H1 (cell line): ENCODE measurements at regions not wholly inside any gene's neighbourhood (a gene's known extent, or its start where the extent isn't known, plus 50 kb on each side); places are given as distances from the start of the nearest gene placed in this dataset.

Experiments
- ATF3 ChIP-seq: IDR thresholded peaks from 2 replicates; pipeline ENCODE4 v1.6.1; 2011; ENCODE audit warnings: low read depth, mild to moderate bottlenecking, low read length; ENCODE audit not compliant: insufficient read depth
- EZH2 ChIP-seq: fragments of 200-600 bp; sonication (generic); IDR thresholded peaks from 2 replicates; pipeline ENCODE4 v1.7.1; 2012; ENCODE audit warnings: low read depth, mild to moderate bottlenecking, moderate library complexity, low read length, inconsistent platforms; ENCODE audit not compliant: severe bottlenecking
- GTF2F1 ChIP-seq: IDR thresholded peaks from 2 replicates; pipeline ENCODE4 v1.6.1; 2012; ENCODE audit warnings: low read depth, low read length, improper control_type of control experiment, borderline replicate concordance
- RNF2 ChIP-seq: fragments of 200-900, 300-1000 bp; sonication (generic); IDR thresholded peaks from 2 replicates; pipeline ENCODE4 v1.7.1; 2016; ENCODE audit warnings: borderline replicate concordance, low read depth, mild to moderate bottlenecking, antibody characterized with exemption, low read length; ENCODE audit not compliant: poor library complexity, severe bottlenecking; ENCODE audit errors: missing control alignments
- SP1 ChIP-seq: IDR thresholded peaks from 2 replicates; pipeline ENCODE4 v1.6.1; 2011; ENCODE audit warnings: low read depth, low read length
- TAF1 ChIP-seq: IDR thresholded peaks from 2 replicates; pipeline ENCODE4 v1.6.1; 2011; ENCODE audit warnings: mild to moderate bottlenecking, low read depth, low read length
- TF ChIP-seq, protein P1 (sequence below), 3 experiments: IDR thresholded peaks; 1 replicate in 2 of 3; 2 replicates in 1 of 3; pipeline versions ENCODE4 v1.5.1 to v1.6.1; 2011; ENCODE audit warnings: low read length in 3 of 3, mild to moderate bottlenecking in 3 of 3, inconsistent platforms in 2 of 3, low read depth in 1 of 3, moderate library complexity in 1 of 3; ENCODE audit not compliant: insufficient read depth in 1 of 3; ENCODE audit errors: control extremely low read depth in 1 of 3

DNA sequence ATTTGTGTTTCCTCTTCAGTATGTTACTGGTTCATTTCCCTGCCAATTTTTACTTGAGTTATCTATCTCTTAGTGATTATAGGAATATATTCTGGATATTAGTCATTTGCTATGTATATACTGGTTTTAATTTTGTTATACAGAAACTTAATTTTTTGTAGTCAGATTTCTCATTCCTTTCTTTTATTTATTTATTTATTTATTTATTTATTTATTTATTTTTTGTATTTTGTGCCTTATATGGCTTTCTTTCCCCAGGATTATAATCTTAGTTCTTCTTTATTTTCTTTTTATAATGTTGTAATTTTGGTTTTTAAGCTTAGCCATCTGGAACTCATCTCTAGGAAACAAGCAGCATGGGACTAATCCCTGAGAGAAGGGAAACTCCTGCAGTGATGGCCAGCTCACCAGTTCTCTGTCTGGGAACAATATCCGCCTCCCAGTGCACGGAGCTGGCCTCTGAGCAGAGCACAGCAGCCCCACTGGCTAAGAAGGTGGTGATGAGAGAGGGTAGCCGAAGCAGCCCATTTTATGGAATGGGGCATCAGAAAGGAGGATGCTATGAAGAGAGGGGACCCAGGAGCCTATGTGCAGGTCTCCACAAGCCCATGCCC, 54.5 kb upstream of the ADORA2B start:
- TF ChIP-seq, protein P1, sequence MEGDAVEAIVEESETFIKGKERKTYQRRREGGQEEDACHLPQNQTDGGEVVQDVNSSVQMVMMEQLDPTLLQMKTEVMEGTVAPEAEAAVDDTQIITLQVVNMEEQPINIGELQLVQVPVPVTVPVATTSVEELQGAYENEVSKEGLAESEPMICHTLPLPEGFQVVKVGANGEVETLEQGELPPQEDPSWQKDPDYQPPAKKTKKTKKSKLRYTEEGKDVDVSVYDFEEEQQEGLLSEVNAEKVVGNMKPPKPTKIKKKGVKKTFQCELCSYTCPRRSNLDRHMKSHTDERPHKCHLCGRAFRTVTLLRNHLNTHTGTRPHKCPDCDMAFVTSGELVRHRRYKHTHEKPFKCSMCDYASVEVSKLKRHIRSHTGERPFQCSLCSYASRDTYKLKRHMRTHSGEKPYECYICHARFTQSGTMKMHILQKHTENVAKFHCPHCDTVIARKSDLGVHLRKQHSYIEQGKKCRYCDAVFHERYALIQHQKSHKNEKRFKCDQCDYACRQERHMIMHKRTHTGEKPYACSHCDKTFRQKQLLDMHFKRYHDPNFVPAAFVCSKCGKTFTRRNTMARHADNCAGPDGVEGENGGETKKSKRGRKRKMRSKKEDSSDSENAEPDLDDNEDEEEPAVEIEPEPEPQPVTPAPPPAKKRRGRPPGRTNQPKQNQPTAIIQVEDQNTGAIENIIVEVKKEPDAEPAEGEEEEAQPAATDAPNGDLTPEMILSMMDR (IDR thresholded peaks at IDR 0.05; ENCODE audit: control extremely low read depth in 1 of 3, insufficient read depth in 1 of 3, low read depth in 1 of 3, low read length in 3 of 3), result no peak
- no peak for TF ChIP-seq EZH2
- TF ChIP-seq GTF2F1, result no peak
- no peak for TF ChIP-seq RNF2
- no peak for TF ChIP-seq SP1
- TF ChIP-seq TAF1, result no peak
- no peak for TF ChIP-seq ATF3
